Hepatocyte (in vitro differentiated cells): ENCODE measurements at regions not wholly inside any gene's neighbourhood (a gene's known extent, or its start where the extent isn't known, plus 50 kb on each side); places are given as distances from the start of the nearest gene placed in this dataset.

Source experiments
- CTCF ChIP-seq: fragments of 200-600 bp; sonication (generic); IDR thresholded peaks from 2 replicates; pipeline ENCODE4 v1.5.1; 2016; ENCODE audit warnings: antibody characterized with exemption, mild to moderate bottlenecking; ENCODE audit not compliant: poor library complexity
- EZH2 ChIP-seq: fragments of 200-600 bp; sonication (generic); IDR thresholded peaks from 2 replicates; pipeline ENCODE4 v1.6.1; 2016; ENCODE audit warnings: antibody characterized with exemption, mild to moderate bottlenecking, borderline replicate concordance

- no peak for TF ChIP-seq CTCF
- no peak for TF ChIP-seq EZH2
Observed at GRCh38 chr20:54343099-54343498, 132.3 kb upstream of the DOK5 start.
